Posterior cingulate gyrus (tissue), 11 donors: ENCODE measurements at regions not wholly inside any gene's neighbourhood (a gene's known extent, or its start where the extent isn't known, plus 50 kb on each side); places are given as distances from the start of the nearest gene placed in this dataset.
A peak's percentile ranks its signal among the peaks of the same experiment; 100 is the strongest.

Source experiments
- DNase-seq, 10 donors: peaks; one replicate each; pipeline versions ENCODE4 v3.0.0 to v3.0.0-alpha.2; 2020 to 2021; ENCODE audit warnings: mixed read lengths in 3 of 10
- intact Hi-C: fragments of 100-400 bp; cut with DNase I; formaldehyde crosslinking; loops from one replicate; pipeline ENCODE4 v1.15.1; 2023

- intact Hi-C loops: no loop called here
- DNase-seq: no peak
Observed at GRCh38 chr1:239590556-239590955, 204.2 kb downstream of the CHRM3 start.

- no peak for DNase-seq
- intact Hi-C loops: no loop called here
Observed at GRCh38 chr1:239593527-239593926, 207.2 kb downstream of the CHRM3 start.

DNA sequence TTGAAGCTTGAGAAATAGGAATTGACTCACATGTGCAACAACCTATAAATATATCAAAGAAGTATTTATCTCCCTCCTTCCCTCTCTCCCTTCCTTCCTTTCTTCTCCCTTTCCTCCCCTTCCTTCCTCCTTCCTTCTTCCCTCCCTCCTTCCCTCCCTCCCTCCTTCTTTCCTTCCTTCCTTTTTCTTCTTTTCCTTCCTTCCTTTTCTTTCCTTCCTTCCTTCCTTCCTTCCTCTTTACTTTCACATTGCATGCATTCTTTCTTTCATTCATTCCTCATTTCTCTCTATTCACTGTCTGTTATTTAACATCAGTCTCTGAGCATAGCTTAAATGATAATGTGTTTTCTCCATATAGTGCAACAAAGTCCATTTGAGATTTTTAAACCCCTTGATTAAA lies 214.2 kb downstream of the CHRM3 start:
- intact Hi-C loops: no loop called here

GRCh38 chr1:239601108-239601507 lies 214.7 kb downstream of the CHRM3 start:
- no peak for DNase-seq
- intact Hi-C loops: no loop called here

More for the DNA sequence above, 214.2 kb downstream of the CHRM3 start:
- DNase-seq: no peak

GRCh38 chr1:239603530-239603929 lies 217.2 kb downstream of the CHRM3 start:
- no peak for DNase-seq

DNA sequence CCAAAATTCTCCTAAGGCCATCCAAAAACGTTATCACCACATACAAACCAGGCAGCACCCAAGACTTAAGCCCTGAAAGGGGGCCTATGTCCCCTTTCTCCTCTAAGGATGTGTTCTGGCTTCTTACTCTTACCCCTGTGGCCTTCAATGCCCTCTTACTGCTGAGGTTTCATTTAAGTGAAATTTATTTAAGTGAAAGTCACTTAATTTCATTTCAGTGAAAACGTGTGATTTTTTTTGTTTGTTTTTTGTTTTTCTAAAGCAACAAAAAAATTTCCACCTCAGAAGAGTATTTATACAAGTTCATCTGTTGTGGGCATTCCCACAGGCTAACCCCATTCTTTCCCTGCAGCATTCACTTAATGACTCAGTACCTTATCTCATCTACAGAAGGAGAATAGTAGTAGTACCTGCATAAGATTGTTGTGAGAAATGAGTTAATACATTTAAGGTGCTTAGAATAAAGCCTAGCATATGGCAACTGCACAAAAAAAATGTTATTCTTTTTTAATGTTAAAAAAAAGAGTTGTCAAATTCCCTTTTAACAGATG lies 220.6 kb downstream of the CHRM3 start:
- intact Hi-C loops: no loop called here
- no peak for DNase-seq

More at GRCh38 chr1:239603530-239603929, 217.2 kb downstream of the CHRM3 start:
- intact Hi-C loops: no loop called here

- peak in 3 of 10 donors; percentile 30 to 70 (median 55) for DNase-seq
- intact Hi-C loops: no loop called here
Observed at GRCh38 chr1:239608469-239608868, 222.1 kb downstream of the CHRM3 start.

GRCh38 chr1:239612379-239612778 lies 226.0 kb downstream of the CHRM3 start:
- intact Hi-C loops: no loop called here
- DNase-seq: no peak

- intact Hi-C loops: no loop called here
- DNase-seq: no peak
Observed at GRCh38 chr1:239616673-239617072, 230.3 kb downstream of the CHRM3 start.

DNA sequence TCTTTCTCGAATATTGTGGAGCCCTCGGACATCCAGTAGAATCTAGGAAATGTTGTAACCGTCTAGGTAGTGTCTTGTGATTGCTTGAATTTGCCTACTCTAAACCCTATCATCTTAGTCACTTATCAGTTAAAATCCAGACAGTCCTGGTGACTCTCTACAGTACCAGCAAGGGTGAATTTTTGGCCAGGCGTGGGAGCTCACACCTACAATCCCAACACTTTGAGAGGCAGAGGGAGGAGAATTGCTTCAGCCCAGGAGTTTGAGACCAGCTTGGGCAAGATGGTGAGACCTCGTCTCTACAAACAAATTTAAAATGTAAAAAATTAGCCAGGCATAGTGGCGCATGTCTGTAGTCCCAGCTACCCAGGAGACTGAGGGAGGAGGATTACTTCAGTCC lies 230.9 kb downstream of the CHRM3 start:
- DNase-seq: peak in 5 of 10 donors; percentile 11 to 73 (median 62)
- intact Hi-C loops: no loop called here

DNA sequence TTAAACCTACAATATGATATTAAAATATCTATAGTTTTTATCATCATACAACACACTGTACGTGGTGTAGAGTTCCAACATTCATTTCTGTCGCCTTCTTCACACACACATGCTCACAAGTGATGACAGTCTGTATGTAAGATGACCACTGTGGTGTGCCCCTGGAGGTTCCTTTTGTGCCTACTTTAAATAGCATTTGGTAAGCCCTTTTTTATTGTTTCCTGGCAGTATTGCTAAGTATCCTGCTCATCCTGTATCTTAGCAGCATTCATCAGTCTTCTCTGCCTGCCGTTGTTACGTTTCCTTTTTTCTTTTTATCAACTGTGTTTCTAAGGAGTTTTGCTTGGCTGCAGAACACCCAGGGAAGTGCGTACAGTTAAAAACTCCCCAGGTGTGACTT lies 231.4 kb downstream of the CHRM3 start:
- intact Hi-C loops: no loop called here

DNA sequence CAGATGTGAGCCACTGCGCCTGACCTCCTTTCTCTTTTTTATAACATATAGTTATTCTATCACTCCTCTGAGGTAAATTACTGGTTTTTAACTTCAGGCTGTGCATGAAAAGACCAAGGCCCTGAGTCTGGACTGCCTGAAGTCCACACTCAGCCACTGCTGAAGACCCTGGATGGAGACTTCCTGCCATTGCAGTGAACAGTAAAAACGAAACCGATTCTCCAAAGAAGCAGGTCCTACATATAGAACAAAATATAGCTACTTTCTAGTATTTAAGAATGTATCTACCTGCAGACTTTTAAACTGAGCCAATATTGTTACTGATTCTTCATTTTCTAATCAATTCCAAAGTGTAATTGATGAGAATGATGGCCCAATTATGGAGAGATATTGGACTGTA lies 232.8 kb downstream of the CHRM3 start:
- intact Hi-C loops: no loop called here
- no peak for DNase-seq

More for the DNA sequence above, 231.4 kb downstream of the CHRM3 start:
- no peak for DNase-seq

- intact Hi-C loops: no loop called here
- DNase-seq: no peak
Observed at GRCh38 chr1:239630767-239631166, 244.4 kb downstream of the CHRM3 start.

- intact Hi-C loops: no loop called here
- DNase-seq: no peak
Observed at GRCh38 chr1:239633432-239633831, 247.1 kb downstream of the CHRM3 start.

DNA sequence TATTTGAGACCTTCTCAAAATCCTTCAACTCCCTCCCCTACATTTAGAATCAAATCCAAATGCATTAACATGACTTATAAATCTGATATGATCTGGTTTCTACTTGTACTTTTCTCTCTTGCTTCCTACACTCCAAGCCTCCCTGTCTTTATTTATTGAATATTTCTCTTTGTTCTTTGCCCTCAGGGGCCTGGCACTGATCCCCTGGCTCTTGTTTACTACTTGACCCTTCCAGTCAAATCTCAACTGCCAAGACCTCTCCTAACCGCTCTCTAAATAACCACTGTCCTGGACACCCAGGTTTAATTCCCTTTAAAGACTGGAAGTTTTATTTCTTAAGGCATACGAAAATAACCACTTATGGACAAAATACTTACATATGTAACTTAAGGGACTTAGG lies 248.9 kb downstream of the CHRM3 start:
- DNase-seq: no peak
- intact Hi-C loops: no loop called here

DNA sequence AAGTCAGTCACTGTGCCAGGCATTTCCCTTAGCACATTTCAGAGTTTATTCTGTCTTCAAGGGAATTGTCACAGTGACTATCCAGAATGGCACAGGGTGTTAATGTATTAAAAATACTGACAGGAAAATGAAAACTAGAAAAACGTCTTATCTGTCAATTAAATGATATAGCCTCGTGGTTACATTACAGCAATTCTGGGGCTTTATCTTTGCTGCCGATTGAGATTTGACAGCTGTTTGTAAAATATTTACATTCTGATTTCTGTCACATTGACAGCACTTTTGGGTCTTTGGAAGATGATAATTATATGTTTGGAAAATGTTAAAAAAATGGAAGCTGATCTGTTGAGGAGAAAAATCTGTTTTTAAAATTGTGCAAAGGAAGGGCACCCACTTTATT lies 250.0 kb downstream of the CHRM3 start:
- intact Hi-C loops: no loop called here
- no peak for DNase-seq

- no peak for DNase-seq
- intact Hi-C loops: no loop called here
Observed at GRCh38 chr1:239644604-239645003, 258.2 kb downstream of the CHRM3 start.

DNA sequence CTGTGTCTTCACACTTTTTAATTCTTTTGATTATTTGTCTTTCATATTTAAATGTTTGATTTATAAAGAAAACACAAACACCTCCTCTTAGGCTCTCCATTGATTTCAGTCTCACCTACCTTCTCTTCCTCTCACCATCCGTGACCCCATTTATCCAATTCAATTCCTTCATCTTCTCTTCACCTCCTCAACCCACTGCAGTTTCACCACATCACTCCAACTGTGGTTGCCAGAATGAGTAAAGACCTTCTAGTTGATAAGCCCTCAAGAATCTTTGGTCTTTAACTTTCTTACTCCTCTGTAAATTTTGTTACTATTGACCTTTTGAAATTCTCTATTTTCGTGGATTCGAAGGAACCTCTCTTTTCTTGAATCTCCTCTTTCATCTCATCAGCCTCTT lies 260.7 kb downstream of the CHRM3 start:
- DNase-seq: no peak
- intact Hi-C loops: no loop called here

DNA sequence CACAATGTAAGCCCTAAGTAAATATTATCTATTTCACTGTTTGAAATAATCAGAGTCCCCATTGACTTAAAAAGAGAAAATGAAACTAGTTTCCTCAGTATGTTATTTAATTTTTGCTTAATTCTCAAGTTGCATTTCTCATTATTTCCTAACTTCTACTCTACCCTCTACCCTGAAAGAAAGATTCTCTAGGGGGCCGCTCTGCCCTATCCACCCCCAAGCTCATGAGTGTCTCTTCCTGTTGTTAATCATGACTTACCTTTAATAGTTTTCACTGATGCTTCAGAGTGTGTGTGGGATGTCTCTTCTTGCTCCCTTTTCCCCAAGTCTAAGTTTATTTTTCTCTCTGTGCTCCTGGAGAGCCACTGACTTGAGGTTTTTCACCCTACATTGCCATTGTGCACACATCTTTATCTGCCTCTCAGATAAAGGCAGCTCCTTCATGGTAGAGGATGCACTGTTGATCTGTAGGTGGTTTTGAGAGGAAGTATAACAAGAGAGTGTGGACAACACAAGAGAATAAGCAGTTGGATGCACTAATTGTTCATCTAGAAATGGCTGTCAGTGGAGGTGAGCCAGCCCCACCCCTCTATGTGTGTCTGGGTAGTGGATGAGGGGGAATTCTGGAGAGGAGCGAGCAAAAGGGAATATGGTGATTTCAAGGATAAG lies 261.7 kb downstream of the CHRM3 start:
- DNase-seq: no peak
- intact Hi-C loops: no loop called here

- intact Hi-C loops: no loop called here
- no peak for DNase-seq
Observed at GRCh38 chr1:239655023-239655422, 268.7 kb downstream of the CHRM3 start.

DNA sequence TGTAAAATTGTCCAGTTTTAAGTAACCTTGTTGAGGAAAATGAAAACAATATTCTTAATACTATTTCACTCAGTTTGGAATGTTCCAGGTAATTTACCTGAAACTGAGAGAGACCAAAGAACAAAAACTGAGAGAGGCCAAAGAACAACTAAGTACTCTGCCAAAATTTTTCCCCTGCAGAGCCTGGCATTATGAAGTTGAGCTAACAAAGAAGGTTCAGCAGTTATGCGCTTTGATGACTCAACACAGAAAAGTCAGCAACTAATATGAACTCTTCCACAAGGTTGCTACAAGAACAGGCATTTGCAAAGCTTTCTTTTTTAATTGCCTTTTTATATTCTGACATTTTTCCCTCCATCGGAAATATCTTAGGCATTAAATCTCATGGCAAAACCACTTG lies 270.9 kb downstream of the CHRM3 start:
- intact Hi-C loops: no loop called here
- no peak for DNase-seq

DNA sequence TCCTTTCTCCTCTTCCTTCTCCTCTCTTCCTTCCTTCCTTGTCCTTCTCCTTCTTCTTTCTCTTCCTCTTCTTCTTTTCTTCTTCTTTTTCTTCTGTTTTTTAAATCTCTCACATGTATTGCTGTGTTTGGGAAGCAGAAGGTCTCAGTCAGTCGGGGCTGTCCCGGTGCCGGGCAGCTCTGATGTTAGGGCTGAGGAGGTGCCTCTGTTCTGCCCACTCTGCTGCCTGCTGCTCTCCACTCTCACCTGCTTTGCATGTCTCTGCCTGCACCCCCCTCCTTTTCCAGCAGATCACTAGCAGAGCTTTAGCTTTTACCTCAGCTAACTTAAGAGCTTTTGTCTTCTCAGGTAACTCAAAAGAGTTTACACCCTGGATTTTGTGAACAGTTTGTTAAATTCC lies 276.6 kb downstream of the CHRM3 start:
- peak in 1 of 10 donors; percentile 42 for DNase-seq
- intact Hi-C loops: no loop called here

- DNase-seq: peak in 1 of 10 donors; percentile 50
- intact Hi-C loops: no loop called here
Observed at GRCh38 chr1:239672256-239672655, 285.9 kb downstream of the CHRM3 start.
